ENCODE measurements at regions not wholly inside any gene's neighbourhood (a gene's known extent, or its start where the extent isn't known, plus 50 kb on each side); places are given as distances from the start of the nearest gene placed in this dataset.

- TF ChIP-seq, protein P1, sequence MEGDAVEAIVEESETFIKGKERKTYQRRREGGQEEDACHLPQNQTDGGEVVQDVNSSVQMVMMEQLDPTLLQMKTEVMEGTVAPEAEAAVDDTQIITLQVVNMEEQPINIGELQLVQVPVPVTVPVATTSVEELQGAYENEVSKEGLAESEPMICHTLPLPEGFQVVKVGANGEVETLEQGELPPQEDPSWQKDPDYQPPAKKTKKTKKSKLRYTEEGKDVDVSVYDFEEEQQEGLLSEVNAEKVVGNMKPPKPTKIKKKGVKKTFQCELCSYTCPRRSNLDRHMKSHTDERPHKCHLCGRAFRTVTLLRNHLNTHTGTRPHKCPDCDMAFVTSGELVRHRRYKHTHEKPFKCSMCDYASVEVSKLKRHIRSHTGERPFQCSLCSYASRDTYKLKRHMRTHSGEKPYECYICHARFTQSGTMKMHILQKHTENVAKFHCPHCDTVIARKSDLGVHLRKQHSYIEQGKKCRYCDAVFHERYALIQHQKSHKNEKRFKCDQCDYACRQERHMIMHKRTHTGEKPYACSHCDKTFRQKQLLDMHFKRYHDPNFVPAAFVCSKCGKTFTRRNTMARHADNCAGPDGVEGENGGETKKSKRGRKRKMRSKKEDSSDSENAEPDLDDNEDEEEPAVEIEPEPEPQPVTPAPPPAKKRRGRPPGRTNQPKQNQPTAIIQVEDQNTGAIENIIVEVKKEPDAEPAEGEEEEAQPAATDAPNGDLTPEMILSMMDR (IDR thresholded peaks at IDR 0.05; ENCODE audit: insufficient read depth, low read length, severe bottlenecking) = no peak
- DNase-seq (ENCODE audit: low read depth) (no peak), FAIRE-seq (no peak)
- Histone ChIP-seq H3K4me3 (ENCODE audit: low read depth, low read length) (no peak overlapping the region), H3K36me3 (ENCODE audit: control insufficient read depth, insufficient read depth, low read length) (no peaks in the 10 kb centered on the region), H3K27me3 (ENCODE audit: control insufficient read depth, insufficient read depth, low read length) (no peaks in the 10 kb centered on the region)
These were observed 51.2 kb upstream of the CAPZB start for GRCh38 chr1:19536519-19536918.

GRCh38 chr1:19535214-19535613 lies 49.9 kb upstream of the CAPZB start:
- no peak for FAIRE-seq
- TF ChIP-seq, protein P1 (IDR thresholded peaks at IDR 0.05; ENCODE audit: insufficient read depth, low read length, severe bottlenecking) = no peak
- H3K36me3 ChIP-seq (ENCODE audit: control insufficient read depth, insufficient read depth, low read length) = no peaks in the 10 kb centered on the region

More at GRCh38 chr1:19535214-19535613, 49.9 kb upstream of the CAPZB start:
- Histone ChIP-seq H3K4me3 (ENCODE audit: low read depth, low read length) (no peak overlapping the region), H3K27me3 (ENCODE audit: control insufficient read depth, insufficient read depth, low read length) (no peaks in the 10 kb centered on the region)
- no peak for DNase-seq (ENCODE audit: low read depth)
